HUES48 (cell line): ENCODE measurements at regions not wholly inside any gene's neighbourhood (a gene's known extent, or its start where the extent isn't known, plus 50 kb on each side); places are given as distances from the start of the nearest gene placed in this dataset.

Experiments used
- H3K27ac ChIP-seq: one replicate; pipeline ENCODE4 v1.7.0; 2013; ENCODE audit warnings: low read depth, low read length, inconsistent platforms
- H3K27me3 ChIP-seq: 2 replicates; pipeline ENCODE4 v1.6.1; 2013; ENCODE audit warnings: mild to moderate bottlenecking, low read length; ENCODE audit not compliant: control insufficient read depth, insufficient read depth
- H3K36me3 ChIP-seq: 2 replicates; pipeline ENCODE4 v1.6.1; 2013; ENCODE audit warnings: low read length; ENCODE audit not compliant: control insufficient read depth, insufficient read depth
- H3K4me1 ChIP-seq: 2 replicates; pipeline ENCODE4 v1.6.1; 2013; ENCODE audit warnings: mild to moderate bottlenecking, low read length; ENCODE audit not compliant: control insufficient read depth, insufficient read depth
- H3K4me3 ChIP-seq: 2 replicates; pipeline ENCODE4 v1.5.1; 2013; ENCODE audit warnings: mild to moderate bottlenecking, low read depth, low read length
- H3K9ac ChIP-seq: 2 replicates; pipeline ENCODE4 v1.6.1; 2013; ENCODE audit warnings: mild to moderate bottlenecking, low read depth, low read length, moderate library complexity
- H3K9me3 ChIP-seq: 2 replicates; pipeline ENCODE4 v1.6.1; 2013; ENCODE audit warnings: low read length; ENCODE audit not compliant: control insufficient read depth, insufficient read depth

GRCh38 chr6:140107216-140107615 lies 732.8 kb upstream of the CITED2 start:
- no peaks in the 10 kb centered on the region for H3K36me3 ChIP-seq
- no peak overlapping the region for H3K9ac ChIP-seq
- no peaks in the 10 kb centered on the region for H3K9me3 ChIP-seq
- no peak overlapping the region for H3K27ac ChIP-seq
- H3K4me1 ChIP-seq, result peaks cover 20% of the 10 kb centered on the region
- no peaks in the 10 kb centered on the region for H3K27me3 ChIP-seq
- no peak overlapping the region for H3K4me3 ChIP-seq

GRCh38 chr6:140105857-140106256 lies 731.4 kb upstream of the CITED2 start:
- no peaks in the 10 kb centered on the region for H3K9me3 ChIP-seq
- no peaks in the 10 kb centered on the region for H3K27me3 ChIP-seq
- peak overlapping the region; percentile 25; the same call in 1 of the 2 replicates for H3K4me3 ChIP-seq
- peaks cover 20% of the 10 kb centered on the region for H3K4me1 ChIP-seq
- no peaks in the 10 kb centered on the region for H3K36me3 ChIP-seq
- peak overlapping the region; percentile 63 for H3K27ac ChIP-seq
- peak overlapping the region; percentile 22; the same call in 1 of the 2 replicates for H3K9ac ChIP-seq

GRCh38 chr6:140105241-140105640 lies 730.8 kb upstream of the CITED2 start:
- Histone ChIP-seq H3K27me3 (no peaks in the 10 kb centered on the region), H3K27ac (peak overlapping the region; percentile 63), H3K9ac (no peak overlapping the region), H3K36me3 (no peaks in the 10 kb centered on the region), H3K4me3 (no peak overlapping the region), H3K9me3 (no peaks in the 10 kb centered on the region), H3K4me1 (peaks cover 20% of the 10 kb centered on the region)

- no peaks in the 10 kb centered on the region for H3K9me3 ChIP-seq
- no peak overlapping the region for H3K9ac ChIP-seq
- H3K4me3 ChIP-seq, result no peak overlapping the region
- H3K36me3 ChIP-seq, result no peaks in the 10 kb centered on the region
- no peaks in the 10 kb centered on the region for H3K27me3 ChIP-seq
- H3K27ac ChIP-seq, result no peak overlapping the region
- peaks cover 17% of the 10 kb centered on the region for H3K4me1 ChIP-seq
These were observed 727.4 kb upstream of the CITED2 start for GRCh38 chr6:140101818-140102217.

GRCh38 chr6:140101367-140101766 lies 726.9 kb upstream of the CITED2 start:
- Histone ChIP-seq H3K9ac (no peak overlapping the region), H3K27ac (no peak overlapping the region), H3K9me3 (no peaks in the 10 kb centered on the region), H3K4me3 (no peak overlapping the region), H3K36me3 (no peaks in the 10 kb centered on the region), H3K27me3 (no peaks in the 10 kb centered on the region), H3K4me1 (peaks cover 19% of the 10 kb centered on the region)

GRCh38 chr6:140095532-140095931 lies 721.1 kb upstream of the CITED2 start:
- Histone ChIP-seq H3K4me1 (peaks cover 31% of the 10 kb centered on the region), H3K27ac (peak overlapping the region; percentile 81), H3K9me3 (no peaks in the 10 kb centered on the region), H3K9ac (no peak overlapping the region), H3K36me3 (no peaks in the 10 kb centered on the region), H3K27me3 (no peaks in the 10 kb centered on the region), H3K4me3 (peak overlapping the region; percentile 16; the same call in 1 of the 2 replicates)

GRCh38 chr6:140091895-140092294 lies 717.4 kb upstream of the CITED2 start:
- no peaks in the 10 kb centered on the region for H3K9me3 ChIP-seq
- no peak overlapping the region for H3K27ac ChIP-seq
- peaks cover 25% of the 10 kb centered on the region for H3K4me1 ChIP-seq
- no peak overlapping the region for H3K9ac ChIP-seq
- H3K4me3 ChIP-seq, result no peak overlapping the region
- no peaks in the 10 kb centered on the region for H3K27me3 ChIP-seq
- no peaks in the 10 kb centered on the region for H3K36me3 ChIP-seq

DNA sequence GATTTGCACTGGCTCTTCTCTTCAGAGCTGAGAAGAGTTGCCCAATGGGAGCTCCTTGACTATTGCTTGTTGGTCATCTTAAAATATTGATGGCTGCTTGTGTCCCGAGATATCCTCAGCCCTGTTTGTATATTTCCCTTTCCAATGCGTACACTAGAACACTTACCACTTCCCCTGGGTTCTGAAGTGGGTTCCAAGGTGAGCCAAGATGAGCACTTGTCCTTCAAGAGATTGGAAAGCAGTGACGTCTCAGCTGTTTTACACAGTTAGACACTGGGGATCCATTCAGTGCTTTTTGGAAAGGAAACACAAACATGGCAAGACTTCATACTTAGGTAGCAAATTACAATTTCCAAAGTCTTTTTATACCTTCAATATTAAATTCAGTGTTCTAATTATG lies 716.4 kb upstream of the CITED2 start:
- no peaks in the 10 kb centered on the region for H3K36me3 ChIP-seq
- H3K9me3 ChIP-seq, result no peaks in the 10 kb centered on the region
- no peaks in the 10 kb centered on the region for H3K27me3 ChIP-seq
- no peak overlapping the region for H3K4me3 ChIP-seq
- H3K9ac ChIP-seq, result no peak overlapping the region
- peaks cover 15% of the 10 kb centered on the region for H3K4me1 ChIP-seq
- no peak overlapping the region for H3K27ac ChIP-seq

- Histone ChIP-seq H3K9ac (no peak overlapping the region), H3K9me3 (no peaks in the 10 kb centered on the region), H3K4me1 (no peaks in the 10 kb centered on the region), H3K27me3 (no peaks in the 10 kb centered on the region), H3K27ac (no peak overlapping the region), H3K36me3 (no peaks in the 10 kb centered on the region), H3K4me3 (no peak overlapping the region)
These were observed 708.9 kb upstream of the CITED2 start for GRCh38 chr6:140083375-140083774.

DNA sequence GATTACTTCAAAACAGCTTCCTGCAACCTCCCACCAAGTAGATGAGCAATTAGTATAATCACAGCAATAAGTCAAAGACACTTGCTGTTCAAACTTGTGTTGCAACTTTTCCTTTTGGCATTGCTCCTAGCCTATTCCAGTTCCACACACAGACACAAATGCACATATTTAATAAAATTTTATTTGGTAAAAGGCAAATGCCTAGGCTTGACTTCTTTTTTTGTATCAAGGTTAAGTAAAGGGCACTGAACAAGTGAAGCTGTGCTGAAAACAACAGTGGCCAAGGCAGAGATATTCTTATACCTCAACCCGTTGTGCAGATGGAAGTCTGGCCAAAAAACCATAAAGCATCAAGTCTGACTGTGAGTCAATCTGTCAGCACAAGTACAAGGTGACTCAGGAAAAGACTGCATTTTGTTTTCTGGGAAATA lies 708.4 kb upstream of the CITED2 start:
- Histone ChIP-seq H3K4me1 (no peaks in the 10 kb centered on the region), H3K4me3 (no peak overlapping the region), H3K9me3 (no peaks in the 10 kb centered on the region), H3K27ac (no peak overlapping the region), H3K36me3 (no peaks in the 10 kb centered on the region), H3K9ac (no peak overlapping the region), H3K27me3 (no peaks in the 10 kb centered on the region)

DNA sequence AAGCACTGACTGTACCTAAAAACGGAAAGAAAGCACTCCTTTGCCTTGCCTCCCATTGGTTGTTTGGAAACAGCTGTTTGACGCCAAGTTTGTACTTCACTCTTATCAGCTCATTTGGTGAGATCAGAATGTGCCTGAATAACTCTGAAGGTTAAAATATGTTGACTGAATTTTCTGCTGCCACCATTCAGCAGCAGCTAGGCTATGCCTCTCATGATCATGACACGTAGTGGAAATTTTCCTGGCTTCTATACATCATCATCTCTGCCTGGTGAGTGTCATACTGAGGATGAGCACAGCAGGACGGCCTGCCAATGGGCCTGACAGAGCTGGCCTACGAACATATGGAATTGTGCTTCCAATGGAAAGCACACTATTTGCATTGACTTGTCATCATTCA lies 704.9 kb upstream of the CITED2 start:
- Histone ChIP-seq H3K4me1 (no peaks in the 10 kb centered on the region), H3K27ac (no peak overlapping the region), H3K36me3 (no peaks in the 10 kb centered on the region), H3K4me3 (no peak overlapping the region), H3K9ac (no peak overlapping the region), H3K27me3 (no peaks in the 10 kb centered on the region), H3K9me3 (no peaks in the 10 kb centered on the region)
